Upper lobe of left lung (tissue), 6 donors: ENCODE measurements at regions not wholly inside any gene's neighbourhood (a gene's known extent, or its start where the extent isn't known, plus 50 kb on each side); places are given as distances from the start of the nearest gene placed in this dataset.

Experiments used
- ATAC-seq, 2 donors: fragments of 200-7000 bp; cut with Tn5 transposase; one replicate each; pipeline ENCODE4 v1.9.1; 2022; ENCODE audit warnings: mild to moderate bottlenecking in 2 of 2, moderate library complexity in 2 of 2; ENCODE audit not compliant: low FRiP score in 2 of 2
- DNase-seq, 2 donors: peaks; one replicate each; pipeline ENCODE4 v3.0.0-alpha.2; 2019 to 2020
- H3K27ac ChIP-seq, 4 donors: fragments of 200-600 bp; sonication (generic); one replicate each; pipeline ENCODE4 v1.5.1; 2016 to 2019
- H3K27me3 ChIP-seq, 4 donors: fragments of 200-600 bp; sonication (generic); one replicate each; pipeline ENCODE4 v1.5.1; 2017 to 2019
- H3K36me3 ChIP-seq, 4 donors: fragments of 200-600 bp; sonication (generic); one replicate each; pipeline ENCODE4 v1.5.1; 2016 to 2019
- H3K4me1 ChIP-seq, 4 donors: fragments of 200-600 bp; sonication (generic); one replicate each; pipeline ENCODE4 v1.5.1; 2018 to 2019
- H3K4me3 ChIP-seq, 4 donors: fragments of 200-600 bp; sonication (generic); one replicate each; pipeline ENCODE4 v1.5.1; 2017 to 2019; ENCODE audit warnings: mild to moderate bottlenecking in 2 of 4, moderate library complexity in 1 of 4
- H3K9me3 ChIP-seq, 4 donors: fragments of 200-600 bp; sonication (generic); one replicate each; pipeline ENCODE4 v1.5.1; 2018 to 2019
- EP300 ChIP-seq, 4 donors: sonication (generic); formaldehyde crosslinking; IDR thresholded peaks; one replicate each; pipeline ENCODE4 v1.5.1; 2017; ENCODE audit warnings: antibody characterized with exemption in 4 of 4, control low read depth in 2 of 4
- POLR2A ChIP-seq, 4 donors: fragments of 450-650 bp; IDR thresholded peaks; one replicate each; pipeline ENCODE4 v1.5.1; 2016 to 2017; ENCODE audit warnings: antibody characterized with exemption in 4 of 4, mild to moderate bottlenecking in 2 of 4
- POLR2AphosphoS5 ChIP-seq, 2 donors: sonication (generic); formaldehyde crosslinking; IDR thresholded peaks; one replicate each; pipeline ENCODE4 v1.5.1; 2017; ENCODE audit warnings: antibody characterized with exemption in 2 of 2
- WGBS, 2 donors: methylation state at CpG; one replicate each; pipeline ENCODE4 v1.1.5; 2017 to 2018; 5-methylcytosine and 5-hydroxymethylcytosine counted together
- TF ChIP-seq, protein P1 (sequence below), 6 experiments: fragments of 450-650 bp in 4 of 6; fragments of 200-600 bp in 2 of 6; sonication (generic) in 2 of 6; IDR thresholded peaks; one replicate each; pipeline ENCODE4 v1.5.1; 2016 to 2019; ENCODE audit warnings: antibody characterized with exemption in 6 of 6
- donor health status: DM: no; HTN: no; CAD: no; lungs with moderate emphysema.
- donor health status: DM: no; HTN: yes; CAD: no; lungs with severe emphysema.

DNA sequence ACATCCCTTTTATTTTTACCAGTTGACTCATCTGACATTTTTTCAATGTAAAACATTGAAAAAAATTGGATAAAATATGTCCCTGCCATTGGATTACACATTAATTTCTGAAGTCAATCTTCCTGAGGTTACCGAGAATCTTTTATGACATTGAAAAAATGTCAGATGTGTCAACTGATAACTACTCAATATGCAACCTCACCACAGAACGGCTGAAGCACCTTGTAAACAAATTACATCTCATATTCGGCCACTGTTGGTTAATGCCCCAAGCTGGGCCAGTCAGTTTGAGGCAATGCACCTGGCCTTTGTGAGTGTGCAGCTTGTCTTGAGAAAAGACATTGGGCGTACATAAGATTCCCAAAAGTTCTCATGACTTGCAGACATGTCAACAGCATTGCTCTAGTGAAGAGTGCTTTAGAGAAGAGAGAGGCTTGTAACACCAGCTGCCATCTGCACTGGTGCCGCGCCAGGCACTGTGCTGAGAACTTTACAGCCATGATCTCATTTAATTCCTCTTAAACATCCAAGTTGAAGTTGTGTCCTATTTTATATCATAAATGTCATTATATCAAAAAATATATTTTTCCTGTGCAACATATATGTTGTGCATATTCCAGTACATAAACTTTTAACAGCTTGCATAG lies 112.7 kb upstream of the SLC35G4 start:
- no peak for ATAC-seq
- no peak overlapping the region for H3K27ac ChIP-seq
- no peaks in the 10 kb centered on the region for H3K4me1 ChIP-seq
- H3K36me3 ChIP-seq: no peaks in the 10 kb centered on the region
- no peaks in the 10 kb centered on the region for H3K9me3 ChIP-seq
- WGBS, 2 donors: 76 to 84% methylated on average over 6 of the region's 6 CpGs
- H3K4me3 ChIP-seq: no peak overlapping the region
- DNase-seq: no peak
- TF ChIP-seq EP300 (IDR thresholded peaks at IDR 0.05) (no peak), POLR2AphosphoS5 (IDR thresholded peaks at IDR 0.05) (no peak), POLR2A (IDR thresholded peaks at IDR 0.05) (no peak)
- TF ChIP-seq, protein P1, sequence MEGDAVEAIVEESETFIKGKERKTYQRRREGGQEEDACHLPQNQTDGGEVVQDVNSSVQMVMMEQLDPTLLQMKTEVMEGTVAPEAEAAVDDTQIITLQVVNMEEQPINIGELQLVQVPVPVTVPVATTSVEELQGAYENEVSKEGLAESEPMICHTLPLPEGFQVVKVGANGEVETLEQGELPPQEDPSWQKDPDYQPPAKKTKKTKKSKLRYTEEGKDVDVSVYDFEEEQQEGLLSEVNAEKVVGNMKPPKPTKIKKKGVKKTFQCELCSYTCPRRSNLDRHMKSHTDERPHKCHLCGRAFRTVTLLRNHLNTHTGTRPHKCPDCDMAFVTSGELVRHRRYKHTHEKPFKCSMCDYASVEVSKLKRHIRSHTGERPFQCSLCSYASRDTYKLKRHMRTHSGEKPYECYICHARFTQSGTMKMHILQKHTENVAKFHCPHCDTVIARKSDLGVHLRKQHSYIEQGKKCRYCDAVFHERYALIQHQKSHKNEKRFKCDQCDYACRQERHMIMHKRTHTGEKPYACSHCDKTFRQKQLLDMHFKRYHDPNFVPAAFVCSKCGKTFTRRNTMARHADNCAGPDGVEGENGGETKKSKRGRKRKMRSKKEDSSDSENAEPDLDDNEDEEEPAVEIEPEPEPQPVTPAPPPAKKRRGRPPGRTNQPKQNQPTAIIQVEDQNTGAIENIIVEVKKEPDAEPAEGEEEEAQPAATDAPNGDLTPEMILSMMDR (IDR thresholded peaks at IDR 0.05): no peak
- no peaks in the 10 kb centered on the region for H3K27me3 ChIP-seq

DNA sequence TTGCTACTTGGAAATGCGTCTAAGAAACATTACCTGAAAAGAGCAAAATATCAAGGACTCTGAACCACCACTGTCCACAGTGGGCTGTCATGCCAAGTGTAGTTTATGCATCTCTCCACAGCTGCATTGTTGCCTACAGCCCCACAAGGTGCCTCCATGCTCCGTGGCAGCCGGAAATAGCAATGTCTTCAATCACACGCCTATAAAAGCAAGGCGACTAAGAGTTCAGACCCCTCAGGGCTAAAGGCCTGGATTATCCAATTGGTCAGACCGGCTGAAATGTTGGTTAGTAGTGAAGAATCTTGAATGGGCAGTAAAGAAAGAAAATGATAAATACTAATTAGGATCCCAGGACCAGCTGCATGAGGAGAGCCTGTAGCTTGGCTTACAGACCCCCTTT lies 114.0 kb upstream of the SLC35G4 start:
- WGBS, 2 donors: 89 to 90% methylated on average over 6 of the region's 6 CpGs
- ATAC-seq: no peak
- no peaks in the 10 kb centered on the region for H3K36me3 ChIP-seq
- H3K4me1 ChIP-seq: no peaks in the 10 kb centered on the region
- H3K27ac ChIP-seq: no peak overlapping the region
- no peaks in the 10 kb centered on the region for H3K9me3 ChIP-seq
- TF ChIP-seq POLR2AphosphoS5 (IDR thresholded peaks at IDR 0.05): no peak
- TF ChIP-seq, protein P1 (IDR thresholded peaks at IDR 0.05): no peak
- TF ChIP-seq EP300 (IDR thresholded peaks at IDR 0.05): no peak
- TF ChIP-seq POLR2A (IDR thresholded peaks at IDR 0.05): no peak
- H3K4me3 ChIP-seq: no peak overlapping the region
- no peaks in the 10 kb centered on the region for H3K27me3 ChIP-seq
- DNase-seq: no peak

DNA sequence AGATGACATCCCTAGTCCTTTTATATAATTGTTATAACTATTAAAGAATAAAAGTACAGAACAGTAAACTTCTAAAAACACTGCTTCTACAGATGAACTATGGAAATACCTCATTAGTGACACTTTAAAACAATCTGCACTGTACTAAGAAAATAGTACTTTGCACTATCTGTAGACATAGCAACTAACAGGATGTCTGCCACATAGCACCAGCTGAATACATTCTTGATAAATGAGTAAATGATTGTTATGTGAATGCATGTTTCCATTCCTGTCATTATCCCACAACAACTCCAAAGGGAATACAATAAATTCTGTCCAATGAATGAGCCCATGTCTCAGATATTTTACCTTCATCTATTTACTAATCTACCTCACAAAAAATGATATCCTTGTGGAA lies 115.3 kb upstream of the SLC35G4 start:
- Histone ChIP-seq H3K27ac (no peak overlapping the region), H3K9me3 (no peaks in the 10 kb centered on the region), H3K4me3 (no peak overlapping the region), H3K27me3 (no peaks in the 10 kb centered on the region), H3K36me3 (no peaks in the 10 kb centered on the region), H3K4me1 (no peaks in the 10 kb centered on the region)
- ATAC-seq (no peak), DNase-seq (no peak)
- TF ChIP-seq POLR2AphosphoS5 (IDR thresholded peaks at IDR 0.05): no peak
- TF ChIP-seq, protein P1 (IDR thresholded peaks at IDR 0.05): no peak
- TF ChIP-seq EP300 (IDR thresholded peaks at IDR 0.05): no peak
- no peak for TF ChIP-seq POLR2A (IDR thresholded peaks at IDR 0.05)

DNA sequence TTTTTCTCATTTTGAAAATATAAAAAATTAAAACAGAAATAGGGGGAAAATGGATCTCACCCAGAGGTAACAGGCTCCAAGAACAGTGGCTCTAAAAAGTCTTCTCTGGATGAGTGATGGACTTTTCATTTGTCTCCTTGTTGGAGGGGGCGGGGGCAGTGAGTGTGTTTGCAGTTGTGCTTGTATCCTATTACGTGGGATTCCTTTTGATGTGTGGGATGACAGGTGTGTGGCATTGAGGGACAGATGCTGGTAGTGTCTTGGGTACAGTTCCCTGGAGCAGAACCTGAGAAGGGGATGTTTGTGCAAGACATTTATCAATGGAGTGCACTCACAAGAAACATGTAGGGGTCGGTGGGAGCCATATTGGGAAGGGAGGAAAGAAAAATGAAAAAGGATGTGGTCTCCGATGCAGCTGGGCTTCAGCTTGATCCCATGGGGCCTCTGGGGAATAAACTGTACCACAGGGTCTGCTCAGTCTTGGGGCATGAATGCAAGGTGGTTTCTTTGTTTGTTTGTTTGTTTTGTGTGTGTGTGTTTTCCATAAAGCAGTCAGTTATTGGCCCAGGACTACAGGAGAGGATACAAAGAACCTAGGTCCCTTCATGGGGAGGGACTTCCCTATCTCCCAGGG lies 120.0 kb upstream of the SLC35G4 start:
- H3K4me1 ChIP-seq: no peaks in the 10 kb centered on the region
- H3K36me3 ChIP-seq: no peaks in the 10 kb centered on the region
- no peaks in the 10 kb centered on the region for H3K27me3 ChIP-seq
- no peak for DNase-seq
- no peak overlapping the region for H3K27ac ChIP-seq
- 74 to 83% methylated on average over 4 of the region's 4 CpGs for WGBS, 2 donors
- no peak for TF ChIP-seq POLR2AphosphoS5 (IDR thresholded peaks at IDR 0.05)
- no peak for TF ChIP-seq POLR2A (IDR thresholded peaks at IDR 0.05)
- TF ChIP-seq, protein P1 (IDR thresholded peaks at IDR 0.05): no peak
- no peak for TF ChIP-seq EP300 (IDR thresholded peaks at IDR 0.05)
- no peak overlapping the region for H3K4me3 ChIP-seq
- no peak for ATAC-seq
- H3K9me3 ChIP-seq: no peaks in the 10 kb centered on the region

DNA sequence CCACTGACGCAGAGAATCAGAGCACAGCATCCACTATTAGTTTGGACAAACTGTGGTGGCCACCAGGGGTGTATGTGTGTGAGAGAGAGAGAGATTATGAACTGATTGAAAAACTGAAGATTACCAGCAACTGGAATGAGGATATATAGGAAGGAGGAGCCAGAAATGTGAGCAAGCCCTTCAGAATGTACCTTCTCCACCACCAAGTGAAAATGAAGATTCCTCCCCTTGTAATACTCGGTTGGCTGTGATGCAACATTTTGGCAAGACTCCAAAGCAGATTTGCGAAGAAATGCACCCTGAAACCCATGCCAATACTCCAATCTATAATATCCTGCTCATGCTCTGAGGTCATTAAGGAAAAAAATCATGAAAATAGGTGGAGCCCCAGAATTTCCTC lies 121.2 kb upstream of the SLC35G4 start:
- no peak for ATAC-seq
- no peaks in the 10 kb centered on the region for H3K36me3 ChIP-seq
- TF ChIP-seq, protein P1 (IDR thresholded peaks at IDR 0.05): no peak
- TF ChIP-seq EP300 (IDR thresholded peaks at IDR 0.05): no peak
- TF ChIP-seq POLR2AphosphoS5 (IDR thresholded peaks at IDR 0.05): no peak
- TF ChIP-seq POLR2A (IDR thresholded peaks at IDR 0.05): no peak
- 67 to 71% methylated on average over 3 of the region's 3 CpGs for WGBS, 2 donors
- DNase-seq: no peak
- H3K4me1 ChIP-seq: no peaks in the 10 kb centered on the region
- H3K9me3 ChIP-seq: no peaks in the 10 kb centered on the region
- no peak overlapping the region for H3K4me3 ChIP-seq
- no peak overlapping the region for H3K27ac ChIP-seq
- H3K27me3 ChIP-seq: no peaks in the 10 kb centered on the region
